Activated T-helper 1 cell treated with Interleukin-2 at 50 U/mL for 16 hours (primary cell): ENCODE measurements at regions not wholly inside any gene's neighbourhood (a gene's known extent, or its start where the extent isn't known, plus 50 kb on each side); places are given as distances from the start of the nearest gene placed in this dataset.
"Not testable (repeated sequence)": the region's sequence is repeated elsewhere in the genome, so short reads cannot be mapped to it uniquely, and the experiment has no call there.

ENCODE experiments used
- DNase-seq: peaks from one replicate; pipeline ENCODE4 v3.0.0-alpha.2; 2020; ENCODE audit warnings: low read depth

GRCh38 chr2:125870746-125871145, 785.2 kb upstream of the GYPC start:
- no peak for DNase-seq

- DNase-seq = no peak
These were observed 781.4 kb upstream of the GYPC start for GRCh38 chr2:125874564-125874963.

DNA sequence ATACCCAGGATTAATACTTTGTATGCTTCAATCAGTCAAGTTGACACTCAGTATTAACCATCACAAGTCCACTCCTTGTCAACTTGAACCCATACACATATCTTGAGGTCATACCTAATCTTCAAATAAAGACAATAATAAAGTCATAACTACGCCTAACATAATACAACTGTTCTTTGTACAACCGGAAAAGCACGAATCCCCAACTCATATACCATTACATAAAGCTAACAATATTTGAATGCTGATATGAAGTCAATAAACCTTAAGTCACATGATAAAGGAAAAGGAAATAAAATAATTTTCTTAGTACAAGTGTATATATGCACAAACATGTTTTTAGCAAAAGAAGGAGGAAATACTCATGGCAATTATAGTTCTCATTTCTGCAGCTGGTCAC, 770.6 kb upstream of the GYPC start:
- no peak for DNase-seq

GRCh38 chr2:125886153-125886552, 769.8 kb upstream of the GYPC start:
- DNase-seq = no peak

DNA sequence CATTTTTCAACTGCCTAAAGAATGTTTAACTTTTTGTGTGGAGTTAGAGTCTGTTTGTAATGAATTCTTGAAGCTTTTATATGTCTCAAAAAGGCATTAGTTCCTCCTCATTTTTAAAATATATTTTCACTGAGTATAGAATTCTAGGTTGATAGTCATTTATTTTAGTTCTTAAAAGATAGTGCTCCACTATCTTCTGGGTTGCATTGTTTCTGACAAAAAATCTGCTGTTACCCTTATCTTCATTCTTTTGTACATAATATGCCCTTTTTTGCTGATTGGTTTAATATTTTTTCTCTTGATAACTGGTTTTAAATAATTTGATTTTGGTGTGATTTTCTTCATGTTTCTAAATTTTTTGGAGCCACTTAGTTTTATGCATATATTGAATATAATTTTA, 754.7 kb upstream of the GYPC start:
- DNase-seq = no peak

DNA sequence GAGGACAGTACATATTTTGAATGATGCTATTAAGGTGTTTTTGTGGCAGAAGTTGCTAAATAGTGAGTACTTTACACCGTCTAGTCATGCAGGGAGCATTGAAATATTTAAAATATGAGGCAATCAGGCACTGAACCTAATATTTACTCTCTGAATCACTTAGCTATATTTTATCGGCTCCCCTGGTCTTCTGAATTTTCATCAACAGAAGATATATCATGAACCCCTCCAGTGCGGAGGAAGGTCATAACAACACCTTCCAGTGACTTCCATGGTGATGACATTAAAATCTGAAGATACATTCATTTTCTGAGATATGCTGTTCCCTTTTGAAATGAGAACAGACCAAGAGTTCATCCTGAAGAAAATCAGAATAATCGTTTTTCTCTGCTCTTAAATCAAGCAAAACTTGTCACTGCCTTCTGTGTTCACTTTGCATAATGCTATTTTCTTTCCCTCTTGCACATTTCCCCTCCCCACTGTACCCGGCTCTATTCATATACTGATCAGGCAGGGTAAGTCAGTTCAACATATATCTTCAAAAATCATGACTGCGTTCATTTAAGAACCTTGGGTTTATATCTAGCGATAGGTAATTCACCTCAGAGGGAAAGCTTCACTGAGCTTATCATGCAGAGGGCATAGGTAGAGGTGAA, 729.9 kb upstream of the GYPC start:
- DNase-seq = no peak

- DNase-seq = no peak
These were observed 720.4 kb upstream of the GYPC start for GRCh38 chr2:125935559-125935958.

GRCh38 chr2:125942585-125943424, 713.2 kb upstream of the GYPC start:
- DNase-seq = no peak

DNA sequence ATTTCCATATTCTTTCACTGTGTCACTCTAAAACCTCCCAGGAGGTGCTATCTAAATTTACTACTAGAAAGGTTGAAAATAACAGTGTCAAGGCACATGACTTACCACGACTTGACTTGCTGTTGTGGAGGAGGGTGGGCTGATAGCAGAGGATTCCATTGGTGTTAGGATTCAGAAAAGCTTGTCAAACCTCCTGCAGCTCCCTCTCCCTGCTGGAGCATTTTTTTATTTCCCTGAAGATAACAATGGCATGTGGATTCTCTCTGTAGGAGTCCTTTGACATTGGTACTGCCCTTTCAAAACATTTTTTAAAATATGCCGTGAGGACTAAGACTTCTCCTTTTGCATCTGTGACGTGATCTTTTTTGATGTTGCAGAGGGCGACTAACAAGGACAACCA, 696.9 kb upstream of the GYPC start:
- no peak for DNase-seq

DNA sequence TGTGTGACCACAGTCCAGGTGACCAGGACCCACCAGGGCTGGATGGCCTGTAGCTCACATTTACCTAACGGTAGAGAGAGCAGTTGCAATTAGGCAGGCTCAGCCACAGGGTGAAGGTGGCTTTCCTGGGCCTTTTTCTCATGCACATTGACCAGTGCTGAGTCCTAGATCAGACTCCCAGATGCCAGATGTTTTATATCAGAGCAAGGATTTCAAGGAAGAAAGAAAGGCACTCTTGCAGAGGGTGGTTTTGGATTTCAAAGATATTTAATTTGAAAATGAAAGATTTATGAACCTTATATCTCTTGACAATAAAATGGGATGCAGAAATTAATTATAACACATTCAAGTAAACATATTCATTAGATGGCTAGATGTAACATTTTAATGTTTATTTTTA, 694.2 kb upstream of the GYPC start:
- DNase-seq = no peak

GRCh38 chr2:125979886-125980285, 676.1 kb upstream of the GYPC start:
- DNase-seq = no peak

DNA sequence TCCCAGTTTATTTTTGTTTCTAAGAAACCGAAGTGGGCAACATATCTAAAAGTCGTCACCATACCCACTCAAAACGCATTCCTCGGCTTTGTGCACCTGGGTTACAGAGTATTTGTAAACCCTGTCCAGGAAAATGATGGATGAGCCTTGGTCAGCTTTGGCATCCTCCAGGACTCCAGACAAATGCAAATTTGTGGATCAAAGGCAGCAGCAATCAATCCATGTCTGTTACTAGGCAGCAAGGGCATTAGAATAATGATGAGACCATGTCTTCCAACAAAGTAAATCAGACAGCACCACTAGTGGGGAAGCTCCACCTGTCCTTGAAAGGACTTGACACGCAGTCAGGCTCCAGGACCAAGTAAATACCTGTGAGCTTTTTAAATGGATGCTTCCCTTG, 672.6 kb upstream of the GYPC start:
- DNase-seq = no peak

DNA sequence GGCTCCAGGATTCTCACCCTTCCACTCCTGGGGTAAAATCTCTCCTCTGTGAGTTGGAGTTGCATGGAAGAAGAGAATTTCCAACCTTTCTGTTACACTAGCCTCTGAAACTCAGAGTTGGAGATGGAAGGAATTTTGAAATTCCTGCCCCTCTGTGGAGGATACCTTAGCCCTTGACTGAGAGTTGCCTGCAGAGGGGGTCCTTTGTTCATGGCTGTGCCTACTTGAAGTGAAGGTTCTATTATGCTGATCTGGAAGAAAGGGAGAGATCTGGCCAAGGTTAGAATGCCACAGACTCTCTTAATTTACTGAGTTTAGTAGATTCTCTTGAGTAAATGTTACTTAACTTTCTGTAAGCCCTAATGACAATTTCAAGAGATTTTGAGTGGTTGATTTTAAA, 626.6 kb upstream of the GYPC start:
- DNase-seq = no peak

DNA sequence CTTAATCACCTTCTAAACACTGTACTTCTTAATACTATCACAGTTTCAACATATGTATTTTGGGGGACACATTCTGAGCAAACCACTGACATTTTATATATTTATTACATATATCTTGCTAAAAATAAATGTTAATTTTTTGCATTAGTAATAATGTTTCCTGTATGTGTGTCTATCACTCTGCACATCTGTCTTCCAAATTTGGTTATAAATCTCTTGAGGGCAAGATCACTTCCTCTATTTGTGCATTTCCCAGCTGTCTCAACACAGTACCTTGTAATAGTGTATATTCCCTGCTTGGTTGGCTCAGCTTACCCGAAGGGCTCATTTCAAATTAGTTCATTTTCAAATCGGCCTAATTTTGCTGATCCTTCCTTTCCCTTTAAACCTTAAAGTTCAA, 617.1 kb upstream of the GYPC start:
- no peak for DNase-seq

DNA sequence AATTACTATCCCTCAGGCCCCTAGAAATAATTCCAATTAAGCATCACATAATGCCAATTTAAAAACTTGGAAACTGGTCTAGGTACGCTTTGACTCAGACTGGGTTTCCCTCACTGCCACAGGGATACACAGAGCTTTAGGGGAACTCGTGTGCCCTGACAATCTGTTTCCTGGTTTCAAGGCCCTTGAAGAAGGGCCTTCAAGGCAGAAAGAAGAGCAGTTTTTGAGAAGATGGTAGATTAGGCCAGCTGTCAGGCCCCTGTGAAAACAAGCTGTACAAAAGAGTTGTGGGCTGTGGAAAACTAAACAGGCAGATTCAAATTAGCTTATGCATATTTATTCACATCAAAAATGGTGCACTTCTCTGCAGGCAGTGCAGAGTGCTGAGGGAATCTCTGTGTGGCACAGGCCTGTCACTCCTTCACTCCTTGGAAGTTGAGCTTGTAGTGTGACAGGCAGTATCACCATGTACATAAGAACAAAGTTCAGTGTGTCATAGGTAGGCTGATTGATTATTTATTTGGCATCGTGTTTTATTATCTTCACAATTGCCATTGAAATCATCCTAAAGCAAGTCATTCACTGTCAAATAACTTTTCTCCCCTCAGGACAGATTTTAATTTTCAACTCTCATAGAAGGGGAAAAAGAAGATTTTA, 614.4 kb upstream of the GYPC start:
- no peak for DNase-seq

GRCh38 chr2:126042089-126042488, 613.9 kb upstream of the GYPC start:
- no peak for DNase-seq

- no peak for DNase-seq
These were observed 607.2 kb upstream of the GYPC start for GRCh38 chr2:126048719-126049118.

DNA sequence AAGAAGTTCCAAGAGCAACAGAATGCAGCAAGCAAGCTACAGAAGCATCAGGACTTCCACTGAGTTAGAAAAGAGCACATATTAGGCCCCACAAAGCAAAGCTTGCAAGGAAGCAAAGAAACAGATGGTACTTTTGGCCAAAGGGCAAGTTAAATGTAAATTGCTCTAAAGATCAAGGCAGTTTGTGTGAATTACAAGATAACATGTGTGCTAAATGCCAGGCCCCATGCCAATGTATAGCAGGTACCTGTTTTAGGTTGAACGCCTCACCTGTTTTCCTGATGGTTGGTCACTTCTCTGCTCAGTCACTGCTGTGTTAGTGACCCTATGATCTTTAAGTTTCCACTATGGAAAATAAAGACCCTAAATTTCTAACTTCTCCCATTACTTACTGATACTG, 606.5 kb upstream of the GYPC start:
- no peak for DNase-seq

GRCh38 chr2:126050991-126051736, 604.8 kb upstream of the GYPC start:
- DNase-seq = no peak

GRCh38 chr2:126051737-126052240, 604.2 kb upstream of the GYPC start:
- DNase-seq = not testable (repeated sequence)

GRCh38 chr2:126059379-126059778, 596.6 kb upstream of the GYPC start:
- DNase-seq = no peak
